Right renal cortex interstitium (tissue), 3 donors: ENCODE measurements at regions not wholly inside any gene's neighbourhood (a gene's known extent, or its start where the extent isn't known, plus 50 kb on each side); places are given as distances from the start of the nearest gene placed in this dataset.

Experiments used
- DNase-seq, 3 donors: peaks; one replicate each; pipeline ENCODE4 v3.0.0-alpha.2; 2013; ENCODE audit warnings: low read depth in 3 of 3, low spot score in 2 of 3

DNA sequence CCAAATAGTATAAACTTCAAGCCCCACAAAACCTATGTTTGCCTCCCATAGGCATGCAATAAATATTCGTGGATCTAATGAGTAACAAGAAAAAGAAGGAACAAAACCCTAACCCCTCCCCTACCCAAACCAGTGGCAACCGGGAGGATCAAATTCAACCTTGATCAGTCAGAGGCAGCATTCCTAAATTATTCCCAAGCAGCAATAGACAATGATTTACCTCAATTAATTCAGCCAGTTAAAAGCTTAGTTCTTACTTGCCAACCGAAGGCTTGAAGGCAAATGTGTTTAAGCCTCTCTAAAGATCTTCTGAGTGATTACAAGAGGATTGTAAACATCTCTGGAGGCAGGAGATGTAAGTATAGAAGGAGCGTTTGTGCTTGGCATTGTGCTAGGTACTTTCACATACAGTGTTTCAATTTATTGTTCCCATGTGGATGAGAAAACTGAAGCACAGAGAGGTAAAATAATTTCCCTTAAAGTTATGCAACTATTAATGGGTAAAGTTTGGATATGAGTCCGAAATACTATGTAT is 197.7 kb downstream of the MTX2 start:
- DNase-seq, result no peak

GRCh38 chr2:176467595-176467994 is 198.4 kb downstream of the MTX2 start:
- no peak for DNase-seq

DNA sequence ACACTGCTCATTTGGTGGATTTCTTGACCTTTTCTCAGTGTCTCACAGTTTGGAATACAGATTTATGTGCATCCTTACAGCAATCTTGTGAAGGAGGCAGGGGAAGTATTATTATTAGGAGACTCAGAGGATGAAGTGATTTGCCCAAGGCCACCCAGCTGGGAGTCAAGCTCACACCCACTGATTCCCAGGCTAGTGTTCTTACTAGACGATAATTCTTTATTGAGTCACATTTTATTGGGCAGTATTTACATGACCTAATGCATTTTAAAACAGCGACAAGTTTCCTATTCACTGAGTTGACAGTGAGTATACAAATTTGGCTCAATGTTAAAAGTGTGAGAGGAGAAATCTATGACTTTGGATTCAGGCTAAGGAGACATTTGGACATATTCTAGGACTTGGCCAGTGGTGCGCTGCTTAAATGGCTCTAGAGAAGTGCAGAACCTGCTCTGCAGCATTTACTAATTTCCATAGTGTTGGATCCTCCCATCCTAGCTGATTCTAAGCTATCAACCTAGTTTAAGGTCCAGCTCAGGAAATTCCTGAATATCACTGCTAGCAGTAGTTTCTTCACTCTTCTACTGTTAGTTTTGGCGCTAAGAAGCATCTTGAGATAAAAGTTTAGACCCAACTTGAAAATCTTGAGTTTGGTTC is 199.3 kb downstream of the MTX2 start:
- no peak for DNase-seq

- DNase-seq, result no peak
These were observed 201.5 kb downstream of the MTX2 start for GRCh38 chr2:176470713-176471112.

DNA sequence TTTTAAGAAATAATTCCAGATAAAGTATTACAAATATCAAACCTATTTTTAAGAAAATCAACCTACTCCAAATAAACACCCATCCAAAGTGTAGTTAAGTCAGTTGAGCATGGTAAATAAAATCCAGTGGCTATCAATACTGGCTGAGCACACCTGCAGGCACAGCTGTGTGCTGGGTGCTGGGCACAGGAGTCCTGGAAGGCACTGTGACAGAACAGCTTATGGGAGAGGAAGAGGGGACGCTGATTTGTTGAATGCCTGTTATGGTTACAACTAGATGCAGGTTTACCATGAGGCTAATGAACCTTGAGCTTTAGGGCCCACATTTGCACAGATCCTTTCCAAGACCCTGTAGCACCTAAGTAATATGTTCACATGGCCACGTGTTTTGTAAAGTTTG is 202.7 kb downstream of the MTX2 start:
- DNase-seq, result no peak

- no peak for DNase-seq
These were observed 203.9 kb downstream of the MTX2 start for GRCh38 chr2:176473177-176473576.

GRCh38 chr2:176473851-176474250 is 204.6 kb downstream of the MTX2 start:
- no peak for DNase-seq

- DNase-seq, result no peak
These were observed 208.1 kb downstream of the MTX2 start for GRCh38 chr2:176477336-176477735.

- no peak for DNase-seq
These were observed 210.7 kb downstream of the MTX2 start for GRCh38 chr2:176479961-176480360.

DNA sequence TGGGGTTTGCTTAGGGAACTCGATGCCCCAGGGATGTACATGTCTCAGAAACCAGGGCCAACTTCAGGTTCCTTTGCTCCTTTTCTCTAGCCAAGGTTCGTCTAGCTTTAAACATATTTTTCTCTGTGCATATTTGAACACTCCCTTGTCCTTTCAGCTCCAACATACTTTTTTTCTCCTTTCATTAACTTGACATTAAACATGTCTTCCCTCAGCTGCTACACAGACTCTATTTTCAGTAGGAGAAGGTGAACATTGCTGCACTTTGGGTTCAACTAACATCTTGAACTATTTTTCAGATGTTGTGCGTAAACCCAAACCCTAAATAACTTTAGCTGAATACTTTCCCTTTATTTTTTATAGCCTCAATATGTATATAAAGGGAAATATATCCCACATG is 212.9 kb downstream of the MTX2 start:
- no peak for DNase-seq

DNA sequence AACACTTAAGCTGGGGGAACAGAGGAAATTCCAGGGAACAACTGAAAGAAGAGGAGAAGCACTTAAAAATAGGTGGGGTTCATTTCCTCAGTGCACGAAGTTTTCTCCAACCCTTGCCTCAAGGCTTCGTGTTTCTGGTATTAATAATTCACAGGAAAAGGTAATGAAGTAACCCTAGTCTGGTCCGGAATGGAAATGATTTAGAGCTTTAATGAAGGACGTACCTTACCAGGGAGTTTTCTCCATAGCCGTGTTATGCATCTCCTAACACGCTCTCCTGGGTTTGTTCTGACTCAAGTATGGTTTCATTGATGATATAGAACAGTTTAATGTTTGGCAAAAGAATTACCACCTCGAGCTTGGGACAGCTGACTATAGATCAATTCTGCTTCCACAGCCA is 214.2 kb downstream of the MTX2 start:
- DNase-seq, result no peak

GRCh38 chr2:176483901-176484568 is 214.8 kb downstream of the MTX2 start:
- no peak for DNase-seq

DNA sequence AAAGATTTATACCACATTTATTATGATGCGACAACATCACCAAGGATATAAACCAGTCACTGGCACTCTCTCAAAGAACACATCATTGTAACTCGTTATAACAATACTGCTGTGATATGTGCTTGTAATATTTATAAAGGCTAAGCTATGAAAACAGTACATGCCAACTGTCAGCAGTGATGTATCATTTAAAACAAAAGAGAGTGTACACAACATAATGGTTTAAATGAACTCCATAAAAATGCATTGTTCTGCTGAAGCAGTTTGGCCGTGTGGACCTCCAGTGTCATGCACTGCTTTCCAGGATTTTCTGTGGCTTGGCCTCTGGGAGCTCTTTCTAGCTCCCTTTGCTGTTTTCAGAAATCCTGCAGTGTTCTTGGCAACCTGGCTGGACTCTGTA is 215.6 kb downstream of the MTX2 start:
- no peak for DNase-seq

GRCh38 chr2:176488431-176488830 is 219.2 kb downstream of the MTX2 start:
- DNase-seq, result no peak

DNA sequence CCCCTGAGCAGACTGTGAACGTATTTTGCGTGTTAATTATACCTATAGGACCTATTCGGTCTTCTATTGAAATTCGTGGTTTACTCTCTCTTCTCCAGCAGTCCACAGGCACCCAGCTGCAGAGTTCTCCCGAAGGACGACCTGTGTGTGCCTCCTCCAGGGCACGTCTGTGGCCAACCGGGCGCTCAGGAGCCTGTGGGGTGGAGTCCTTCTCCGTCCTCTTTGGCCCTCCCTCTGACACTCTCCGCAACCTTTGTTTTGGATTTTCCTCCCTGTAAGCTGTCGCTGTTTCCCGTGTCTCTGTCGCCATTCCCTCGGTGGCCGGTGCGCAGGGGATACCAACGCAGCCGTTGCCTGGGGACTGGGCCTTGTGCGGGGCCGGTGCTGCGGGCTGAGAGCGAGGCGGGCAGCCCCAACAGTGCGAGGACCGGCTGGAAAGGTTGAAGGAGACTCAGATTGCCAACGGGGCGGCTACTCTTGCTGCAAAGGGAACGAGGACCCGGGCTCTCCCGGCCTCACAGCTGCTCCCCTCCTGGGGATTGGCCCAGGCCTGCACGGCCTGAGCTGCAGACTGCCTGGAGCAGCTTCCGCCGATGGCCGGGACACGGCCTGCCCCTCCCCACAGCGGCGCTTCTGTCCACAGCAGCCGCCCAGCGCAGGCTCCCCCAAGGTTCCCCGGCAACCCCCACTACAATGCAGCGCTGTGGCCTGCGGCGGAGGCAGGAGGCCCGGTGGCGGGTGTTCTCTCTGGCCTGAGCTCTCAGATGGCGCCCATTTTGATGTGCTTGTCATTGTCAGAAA is 221.0 kb downstream of the MTX2 start:
- DNase-seq, result peak in 2 of 3 donors; percentile 41

- DNase-seq, result no peak
These were observed 222.1 kb downstream of the MTX2 start for GRCh38 chr2:176491172-176491904.

- no peak for DNase-seq
These were observed 223.3 kb downstream of the MTX2 start for GRCh38 chr2:176492583-176492982.

- DNase-seq, result no peak
These were observed 224.1 kb downstream of the MTX2 start for GRCh38 chr2:176493226-176493825.

GRCh38 chr2:176493909-176494308 is 224.7 kb downstream of the MTX2 start:
- no peak for DNase-seq

DNA sequence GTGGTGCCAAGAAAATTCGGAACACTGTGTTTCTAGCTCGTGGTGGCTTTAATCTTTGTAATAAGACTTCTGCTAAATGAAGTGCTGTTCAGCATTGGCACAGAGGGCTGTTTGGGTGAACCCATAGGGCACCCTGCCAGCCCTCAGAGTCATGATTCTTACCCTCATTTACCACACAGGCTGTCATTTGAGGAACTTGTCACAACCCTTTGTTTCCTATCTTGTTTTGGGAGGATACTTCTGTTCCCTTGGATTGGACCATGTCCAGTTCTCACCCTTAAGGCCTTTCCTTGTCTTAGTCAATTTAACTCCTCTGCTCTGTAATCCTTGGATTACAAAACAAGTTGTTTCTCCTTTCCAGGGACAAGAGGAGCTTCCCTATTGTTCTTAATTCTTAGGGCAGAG is 225.7 kb downstream of the MTX2 start:
- no peak for DNase-seq

GRCh38 chr2:176495826-176496225 is 226.6 kb downstream of the MTX2 start:
- no peak for DNase-seq
